MM.1S (cell line): ENCODE measurements at regions not wholly inside any gene's neighbourhood (a gene's known extent, or its start where the extent isn't known, plus 50 kb on each side); places are given as distances from the start of the nearest gene placed in this dataset.

ENCODE experiments used
- DNase-seq: peaks from one replicate; pipeline ENCODE4 v3.0.0-alpha.2; 2015
- H2AFZ ChIP-seq: fragments of 300-600 bp; sonication (generic); 2 replicates; pipeline ENCODE4 v1.6.0; 2016; ENCODE audit warnings: antibody characterized with exemption, low read length
- H3F3A ChIP-seq: fragments of 300-600 bp; sonication (generic); 2 replicates; pipeline ENCODE4 v1.6.1; 2016; ENCODE audit warnings: mild to moderate bottlenecking, antibody characterized with exemption, low read length, moderate library complexity, mixed read lengths; ENCODE audit not compliant: insufficient read depth
- H3K27ac ChIP-seq: fragments of 300-600 bp; sonication (generic); 2 replicates; pipeline ENCODE4 v1.5.1; 2016; ENCODE audit warnings: mild to moderate bottlenecking, low read length
- H3K27me3 ChIP-seq: fragments of 300-600 bp; sonication (generic); replicated peaks from 2 replicates; pipeline ENCODE4 v1.6.0; 2016; ENCODE audit warnings: low read length; ENCODE audit not compliant: insufficient read depth
- H3K36me3 ChIP-seq: fragments of 300-600 bp; sonication (generic); replicated peaks from 2 replicates; pipeline ENCODE4 v1.6.1; 2016; ENCODE audit warnings: mild to moderate bottlenecking, low read length, mixed read lengths; ENCODE audit not compliant: insufficient read depth
- H3K4me1 ChIP-seq: fragments of 300-600 bp; sonication (generic); 2 replicates; pipeline ENCODE4 v1.6.1; 2016; ENCODE audit warnings: low read length, mixed read lengths
- H3K4me2 ChIP-seq: fragments of 300-600 bp; sonication (generic); 2 replicates; pipeline ENCODE4 v1.6.0; 2016; ENCODE audit warnings: low read depth, low read length
- H3K4me3 ChIP-seq: fragments of 300-600 bp; sonication (generic); 2 replicates; pipeline ENCODE4 v1.5.1; 2016; ENCODE audit warnings: low read length, mixed read lengths
- H3K79me2 ChIP-seq: fragments of 300-600 bp; sonication (generic); 2 replicates; pipeline ENCODE4 v1.6.1; 2016; ENCODE audit warnings: mixed run types, low read length, mixed read lengths
- H3K9ac ChIP-seq: fragments of 300-600 bp; sonication (generic); 2 replicates; pipeline ENCODE4 v1.6.1; 2016; ENCODE audit warnings: low read length, mixed read lengths
- H3K9me2 ChIP-seq: fragments of 300-600 bp; sonication (generic); replicated peaks from 2 replicates; pipeline ENCODE4 v1.6.1; 2016; ENCODE audit warnings: mild to moderate bottlenecking, low read length, mixed read lengths; ENCODE audit not compliant: insufficient read depth
- H3K9me3 ChIP-seq: fragments of 300-600 bp; sonication (generic); replicated peaks from 2 replicates; pipeline ENCODE4 v1.6.1; 2016; ENCODE audit warnings: mild to moderate bottlenecking, low read length, mixed read lengths; ENCODE audit not compliant: insufficient read depth
- H4K20me1 ChIP-seq: fragments of 300-600 bp; sonication (generic); 2 replicates; pipeline ENCODE4 v1.6.1; 2016; ENCODE audit warnings: mild to moderate bottlenecking, low read length, moderate library complexity, mixed read lengths; ENCODE audit not compliant: insufficient read depth
- EZH2 ChIP-seq: fragments of 300-600 bp; sonication (generic); optimal IDR thresholded peaks from 2 replicates; pipeline ENCODE3; 2017; ENCODE audit warnings: low read depth, mild to moderate bottlenecking, antibody characterized with exemption, low read length, mixed read lengths
- EZH2phosphoT487 ChIP-seq: fragments of 300-600 bp; sonication (generic); IDR thresholded peaks from 2 replicates; pipeline ENCODE4 v1.6.1; 2018; ENCODE audit warnings: antibody characterized with exemption, low read length
- TF ChIP-seq, protein P1 (sequence below): fragments of 300-600 bp; sonication (generic); IDR thresholded peaks from 2 replicates; pipeline ENCODE4 v1.5.1; 2016; ENCODE audit warnings: antibody characterized with exemption, low read length, mixed read lengths

- Histone ChIP-seq H3K9ac (no peak overlapping the region), H3K4me3 (no peak overlapping the region), H2AFZ (no peak overlapping the region), H3K9me2 (no peaks in the 10 kb centered on the region), H3K4me2 (no peak overlapping the region), H3K9me3 (no peaks in the 10 kb centered on the region), H3F3A (no peaks in the 10 kb centered on the region), H3K79me2 (no peaks in the 10 kb centered on the region), H4K20me1 (no peaks in the 10 kb centered on the region), H3K27me3 (no peaks in the 10 kb centered on the region), H3K36me3 (no peaks in the 10 kb centered on the region), H3K27ac (no peak overlapping the region), H3K4me1 (no peaks in the 10 kb centered on the region)
- TF ChIP-seq, protein P1, sequence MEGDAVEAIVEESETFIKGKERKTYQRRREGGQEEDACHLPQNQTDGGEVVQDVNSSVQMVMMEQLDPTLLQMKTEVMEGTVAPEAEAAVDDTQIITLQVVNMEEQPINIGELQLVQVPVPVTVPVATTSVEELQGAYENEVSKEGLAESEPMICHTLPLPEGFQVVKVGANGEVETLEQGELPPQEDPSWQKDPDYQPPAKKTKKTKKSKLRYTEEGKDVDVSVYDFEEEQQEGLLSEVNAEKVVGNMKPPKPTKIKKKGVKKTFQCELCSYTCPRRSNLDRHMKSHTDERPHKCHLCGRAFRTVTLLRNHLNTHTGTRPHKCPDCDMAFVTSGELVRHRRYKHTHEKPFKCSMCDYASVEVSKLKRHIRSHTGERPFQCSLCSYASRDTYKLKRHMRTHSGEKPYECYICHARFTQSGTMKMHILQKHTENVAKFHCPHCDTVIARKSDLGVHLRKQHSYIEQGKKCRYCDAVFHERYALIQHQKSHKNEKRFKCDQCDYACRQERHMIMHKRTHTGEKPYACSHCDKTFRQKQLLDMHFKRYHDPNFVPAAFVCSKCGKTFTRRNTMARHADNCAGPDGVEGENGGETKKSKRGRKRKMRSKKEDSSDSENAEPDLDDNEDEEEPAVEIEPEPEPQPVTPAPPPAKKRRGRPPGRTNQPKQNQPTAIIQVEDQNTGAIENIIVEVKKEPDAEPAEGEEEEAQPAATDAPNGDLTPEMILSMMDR, result no peak
- DNase-seq, result no peak
These were observed 618.5 kb downstream of the INHBA start for GRCh38 chr7:41084381-41084780.

GRCh38 chr7:41069635-41070034 lies 633.3 kb downstream of the INHBA start:
- H3K9me3 ChIP-seq, result no peaks in the 10 kb centered on the region
- H3K36me3 ChIP-seq, result no peaks in the 10 kb centered on the region
- H4K20me1 ChIP-seq, result no peaks in the 10 kb centered on the region
- H3F3A ChIP-seq, result no peaks in the 10 kb centered on the region
- DNase-seq, result no peak
- H2AFZ ChIP-seq, result no peak overlapping the region
- H3K79me2 ChIP-seq, result no peaks in the 10 kb centered on the region
- H3K4me3 ChIP-seq, result no peak overlapping the region
- no peaks in the 10 kb centered on the region for H3K9me2 ChIP-seq
- no peaks in the 10 kb centered on the region for H3K4me1 ChIP-seq
- H3K27me3 ChIP-seq, result no peaks in the 10 kb centered on the region
- H3K4me2 ChIP-seq, result no peak overlapping the region
- no peak overlapping the region for H3K27ac ChIP-seq
- no peak overlapping the region for H3K9ac ChIP-seq
- TF ChIP-seq, protein P1, result no peak
- TF ChIP-seq EZH2 (no peak), EZH2phosphoT487 (no peak)

DNA sequence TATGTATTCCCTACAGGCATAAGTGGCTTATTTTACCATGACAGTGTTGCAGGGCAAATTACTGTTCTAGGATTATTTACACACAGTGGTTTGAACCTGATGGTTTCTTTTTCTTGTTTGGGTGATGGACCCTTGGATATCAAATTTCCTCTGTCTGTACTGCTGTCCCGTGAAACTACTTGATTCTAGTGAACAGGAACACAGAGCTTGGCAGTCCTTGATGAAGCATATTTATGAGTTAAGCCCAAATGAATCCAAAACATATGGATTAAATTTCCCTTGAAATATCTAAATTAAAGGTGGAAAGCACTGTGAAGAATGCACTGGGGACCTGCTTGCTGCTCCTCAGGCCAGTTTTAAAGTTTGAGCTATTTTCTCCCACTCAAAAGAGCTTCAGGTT lies 635.3 kb downstream of the INHBA start:
- Histone ChIP-seq H3K4me2 (no peak overlapping the region), H3K36me3 (no peaks in the 10 kb centered on the region), H3K9me2 (no peaks in the 10 kb centered on the region), H3K79me2 (no peaks in the 10 kb centered on the region), H3K4me3 (no peak overlapping the region), H3K27ac (no peak overlapping the region), H2AFZ (no peak overlapping the region), H3K9me3 (no peaks in the 10 kb centered on the region), H3K27me3 (no peaks in the 10 kb centered on the region), H3K9ac (no peak overlapping the region), H3K4me1 (no peaks in the 10 kb centered on the region), H4K20me1 (no peaks in the 10 kb centered on the region), H3F3A (no peaks in the 10 kb centered on the region)
- no peak for TF ChIP-seq EZH2
- no peak for TF ChIP-seq EZH2phosphoT487
- TF ChIP-seq, protein P1, result no peak
- DNase-seq, result no peak

DNA sequence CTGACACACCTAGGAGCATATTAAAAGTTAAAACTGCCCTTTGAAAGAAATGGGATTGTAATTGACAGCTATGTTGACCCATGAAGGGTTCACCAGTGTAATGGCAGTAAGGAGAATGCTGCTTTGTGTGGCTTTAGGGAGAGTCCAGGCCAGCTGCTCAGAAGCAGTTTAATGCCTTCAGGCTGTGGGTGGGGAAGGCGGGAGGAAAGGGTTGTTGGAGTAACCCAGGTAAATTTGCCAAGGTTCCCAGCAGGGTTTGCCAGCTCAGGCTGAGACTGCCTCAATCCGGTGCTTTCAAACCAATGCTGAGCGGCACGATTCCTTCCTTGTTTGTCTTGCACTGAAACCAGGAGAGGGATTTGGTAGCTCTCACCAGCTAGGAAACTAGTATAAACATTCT lies 637.2 kb downstream of the INHBA start:
- H3K36me3 ChIP-seq, result no peaks in the 10 kb centered on the region
- H3K4me3 ChIP-seq, result no peak overlapping the region
- no peaks in the 10 kb centered on the region for H3F3A ChIP-seq
- H3K4me1 ChIP-seq, result no peaks in the 10 kb centered on the region
- H4K20me1 ChIP-seq, result no peaks in the 10 kb centered on the region
- H3K9ac ChIP-seq, result no peak overlapping the region
- H3K79me2 ChIP-seq, result no peaks in the 10 kb centered on the region
- H3K27me3 ChIP-seq, result no peaks in the 10 kb centered on the region
- TF ChIP-seq, protein P1, result no peak
- TF ChIP-seq EZH2phosphoT487 (no peak), EZH2 (no peak)
- no peak overlapping the region for H3K4me2 ChIP-seq
- DNase-seq, result no peak
- H3K9me3 ChIP-seq, result no peaks in the 10 kb centered on the region
- no peak overlapping the region for H3K27ac ChIP-seq
- no peak overlapping the region for H2AFZ ChIP-seq
- H3K9me2 ChIP-seq, result no peaks in the 10 kb centered on the region
